Fibroblast of lung (primary cell): ENCODE measurements at regions not wholly inside any gene's neighbourhood (a gene's known extent, or its start where the extent isn't known, plus 50 kb on each side); places are given as distances from the start of the nearest gene placed in this dataset.

Source experiments
- EZH2 ChIP-seq: IDR thresholded peaks from 2 replicates; pipeline ENCODE4 v1.5.1; 2012; ENCODE audit warnings: low read length, control low read depth, mild to moderate bottlenecking; ENCODE audit errors: missing control alignments
- TF ChIP-seq, protein P1 (sequence below), 2 donors: IDR thresholded peaks in 1 of 2; conservative IDR thresholded peaks in 1 of 2; 1 replicate in 1 of 2; 2 replicates in 1 of 2; pipeline ENCODE4 v1.5.1; 2011 to 2012; ENCODE audit warnings: low read length in 2 of 2, control low read depth in 1 of 2, inconsistent platforms in 1 of 2, low read depth in 1 of 2, mild to moderate bottlenecking in 1 of 2

DNA sequence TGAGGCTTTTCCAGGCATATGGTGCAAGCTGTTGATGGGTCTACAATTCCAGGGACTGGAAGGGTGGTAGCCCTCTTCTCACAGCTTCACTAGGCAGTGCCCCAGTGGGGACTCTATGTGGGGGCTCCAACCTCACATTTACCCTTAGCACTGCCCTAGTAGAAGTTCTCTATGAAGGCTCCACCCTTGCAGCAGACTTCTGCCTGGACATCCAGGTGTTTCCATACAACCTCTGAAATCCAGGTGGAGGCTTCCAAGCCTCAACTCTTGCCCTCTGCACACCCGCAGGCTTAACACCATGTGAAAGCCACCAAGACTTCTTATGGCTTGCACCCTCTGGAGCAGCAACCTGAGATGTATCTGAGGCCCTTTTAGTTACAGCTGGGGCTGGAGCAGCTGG lies 87.8 kb downstream of the ZNF777 start:
- TF ChIP-seq, protein P1, sequence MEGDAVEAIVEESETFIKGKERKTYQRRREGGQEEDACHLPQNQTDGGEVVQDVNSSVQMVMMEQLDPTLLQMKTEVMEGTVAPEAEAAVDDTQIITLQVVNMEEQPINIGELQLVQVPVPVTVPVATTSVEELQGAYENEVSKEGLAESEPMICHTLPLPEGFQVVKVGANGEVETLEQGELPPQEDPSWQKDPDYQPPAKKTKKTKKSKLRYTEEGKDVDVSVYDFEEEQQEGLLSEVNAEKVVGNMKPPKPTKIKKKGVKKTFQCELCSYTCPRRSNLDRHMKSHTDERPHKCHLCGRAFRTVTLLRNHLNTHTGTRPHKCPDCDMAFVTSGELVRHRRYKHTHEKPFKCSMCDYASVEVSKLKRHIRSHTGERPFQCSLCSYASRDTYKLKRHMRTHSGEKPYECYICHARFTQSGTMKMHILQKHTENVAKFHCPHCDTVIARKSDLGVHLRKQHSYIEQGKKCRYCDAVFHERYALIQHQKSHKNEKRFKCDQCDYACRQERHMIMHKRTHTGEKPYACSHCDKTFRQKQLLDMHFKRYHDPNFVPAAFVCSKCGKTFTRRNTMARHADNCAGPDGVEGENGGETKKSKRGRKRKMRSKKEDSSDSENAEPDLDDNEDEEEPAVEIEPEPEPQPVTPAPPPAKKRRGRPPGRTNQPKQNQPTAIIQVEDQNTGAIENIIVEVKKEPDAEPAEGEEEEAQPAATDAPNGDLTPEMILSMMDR (conservative IDR thresholded peaks at IDR 0.05 in 1 of 2, IDR thresholded peaks at IDR 0.05 in 1 of 2; ENCODE audit: low read depth in 1 of 2, low read length in 2 of 2) = no peak
- no peak for TF ChIP-seq EZH2
